HepG2 (cell line): ENCODE measurements at regions not wholly inside any gene's neighbourhood (a gene's known extent, or its start where the extent isn't known, plus 50 kb on each side); places are given as distances from the start of the nearest gene placed in this dataset.

ENCODE experiments used
- AKAP8 ChIP-seq: sonication (generic); formaldehyde crosslinking; IDR thresholded peaks from 2 replicates; pipeline ENCODE4 v1.5.1; 2020; ENCODE audit warnings: mild to moderate bottlenecking, missing genetic modification reagents
- ATAD3A ChIP-seq: sonication (generic); formaldehyde crosslinking; IDR thresholded peaks from 2 replicates; pipeline ENCODE4 v1.4.0; 2020; ENCODE audit warnings: missing genetic modification reagents
- ELF4 ChIP-seq: sonication (generic); formaldehyde crosslinking; IDR thresholded peaks from 2 replicates; pipeline ENCODE4 v1.5.0; 2020; ENCODE audit warnings: missing genetic modification reagents, mild to moderate bottlenecking, moderate library complexity, borderline replicate concordance
- HNF4A ChIP-seq: sonication (generic); formaldehyde crosslinking; IDR thresholded peaks from 2 replicates; pipeline ENCODE4 v1.4.0; 2020; ENCODE audit warnings: missing genetic modification reagents
- ISX ChIP-seq: sonication (generic); formaldehyde crosslinking; conservative IDR thresholded peaks from 2 replicates; pipeline ENCODE4 v1.5.0; 2020; ENCODE audit warnings: missing genetic modification reagents
- PHF21A ChIP-seq: sonication (generic); formaldehyde crosslinking; IDR thresholded peaks from 2 replicates; pipeline ENCODE4 v1.5.0; 2020; ENCODE audit warnings: mild to moderate bottlenecking, missing genetic modification reagents
- SRY ChIP-seq: sonication (generic); formaldehyde crosslinking; IDR thresholded peaks from 2 replicates; pipeline ENCODE4 v1.8.0; 2022; ENCODE audit warnings: mild to moderate bottlenecking, missing genetic modification reagents
- STAG1 ChIP-seq: sonication (generic); formaldehyde crosslinking; IDR thresholded peaks from 2 replicates; pipeline ENCODE4 v1.4.0; 2020; ENCODE audit warnings: missing genetic modification reagents
- TARDBP ChIP-seq: sonication (generic); formaldehyde crosslinking; IDR thresholded peaks from 2 replicates; pipeline ENCODE4 v1.8.0; 2022; ENCODE audit warnings: mild to moderate bottlenecking, missing genetic modification reagents
- ZMYM4 ChIP-seq: sonication (generic); formaldehyde crosslinking; IDR thresholded peaks from 2 replicates; pipeline ENCODE4 v1.8.1; 2023; ENCODE audit warnings: mild to moderate bottlenecking, missing genetic modification reagents
- ZNF230 ChIP-seq: sonication (generic); formaldehyde crosslinking; IDR thresholded peaks from 2 replicates; pipeline ENCODE4 v1.4.0; 2020; ENCODE audit warnings: mild to moderate bottlenecking, missing genetic modification reagents
- ZNF234 ChIP-seq: sonication (generic); formaldehyde crosslinking; conservative IDR thresholded peaks from 2 replicates; pipeline ENCODE4 v1.5.1; 2020; ENCODE audit warnings: mild to moderate bottlenecking, missing genetic modification reagents
- ZNF281 ChIP-seq: sonication (generic); formaldehyde crosslinking; IDR thresholded peaks from 2 replicates; pipeline ENCODE4 v1.4.0; 2020; ENCODE audit warnings: missing genetic modification reagents, borderline replicate concordance
- ZNF343 ChIP-seq: sonication (generic); formaldehyde crosslinking; IDR thresholded peaks from 2 replicates; pipeline ENCODE4 v1.4.0; 2020; ENCODE audit warnings: mild to moderate bottlenecking, missing genetic modification reagents
- ZNF546 ChIP-seq: sonication (generic); formaldehyde crosslinking; conservative IDR thresholded peaks from 2 replicates; pipeline ENCODE4 v1.8.1; 2023; ENCODE audit warnings: mild to moderate bottlenecking, missing genetic modification reagents
- ZNF775 ChIP-seq: sonication (generic); formaldehyde crosslinking; IDR thresholded peaks from 2 replicates; pipeline ENCODE4 v1.4.0; 2020; ENCODE audit warnings: missing genetic modification reagents, mild to moderate bottlenecking, moderate library complexity, borderline replicate concordance
- ZNF841 ChIP-seq: sonication (generic); formaldehyde crosslinking; IDR thresholded peaks from 2 replicates; pipeline ENCODE4 v1.8.1; 2023; ENCODE audit warnings: missing genetic modification reagents, borderline replicate concordance
- TF ChIP-seq, protein P1 (sequence below), 2 experiments: sonication (generic) in 1 of 2; formaldehyde crosslinking in 1 of 2; IDR thresholded peaks; 2 replicates each; pipeline versions ENCODE4 v1.4.0 to v1.6.1; 2016 to 2020; ENCODE audit warnings: borderline replicate concordance in 1 of 2, low read depth in 1 of 2, mild to moderate bottlenecking in 1 of 2, missing genetic modification reagents in 1 of 2
- TF ChIP-seq, protein P2 (sequence below): sonication (generic); formaldehyde crosslinking; IDR thresholded peaks from 2 replicates; pipeline ENCODE4 v1.8.0; 2022; ENCODE audit warnings: mild to moderate bottlenecking, missing genetic modification reagents; ENCODE audit not compliant: insufficient replicate concordance
- TF ChIP-seq, protein P3 (sequence below): sonication (generic); formaldehyde crosslinking; IDR thresholded peaks from 2 replicates; pipeline ENCODE4 v1.4.0; 2020; ENCODE audit warnings: missing genetic modification reagents, low read depth, mild to moderate bottlenecking, borderline replicate concordance

DNA sequence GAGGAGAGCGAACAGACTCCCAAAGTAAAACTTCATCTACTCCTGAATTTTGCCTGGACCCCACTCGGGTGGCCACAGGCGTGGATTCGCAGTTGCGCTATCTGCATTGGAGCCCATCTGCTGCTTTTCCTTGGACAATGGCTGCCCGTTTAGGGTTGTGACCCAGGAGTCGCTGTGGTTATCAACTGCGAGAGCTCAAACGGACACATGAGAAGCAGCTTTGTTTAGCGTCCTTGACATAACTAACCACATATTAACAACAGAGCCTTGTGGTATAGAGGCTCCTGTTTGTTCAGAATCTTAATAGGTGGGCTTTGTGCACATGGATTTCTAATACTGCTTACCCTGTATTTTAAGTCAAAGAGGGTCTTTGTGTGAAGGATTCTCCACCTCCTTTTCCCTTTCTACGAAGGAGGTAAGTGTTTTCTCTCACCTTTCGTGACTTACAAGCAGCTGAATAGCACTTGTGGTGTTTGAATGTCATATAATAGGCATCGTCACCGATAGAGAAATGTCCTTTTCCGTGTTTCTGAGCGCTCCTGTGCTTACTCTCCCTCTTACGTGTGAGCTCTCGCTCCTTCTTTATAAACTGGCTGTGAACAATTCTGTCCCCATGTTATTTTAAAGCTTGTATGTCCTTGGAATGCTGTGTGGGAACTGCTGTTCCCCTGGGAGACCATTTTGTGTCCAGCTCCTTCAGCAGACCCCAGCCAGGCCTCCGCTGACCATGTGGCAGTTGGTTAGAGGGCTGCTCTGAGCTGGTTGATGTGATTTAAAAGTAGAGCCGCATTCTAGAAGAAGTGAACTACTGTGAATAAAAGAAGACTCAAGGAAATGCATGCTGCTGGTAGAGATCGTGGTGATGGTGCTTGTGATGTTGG, 441.4 kb downstream of the RPS6KC1 start (continued):
- TF ChIP-seq ZNF343 (CRISPR knock-in tag): no peak; the same call in 1 of the 2 replicates
- TF ChIP-seq ZMYM4 (CRISPR knock-in tag): peak; percentile 88
- TF ChIP-seq ZNF281 (CRISPR knock-in tag): no peak
- peak; percentile 78 for TF ChIP-seq TARDBP (CRISPR knock-in tag)
- TF ChIP-seq AKAP8 (CRISPR knock-in tag): no peak
- TF ChIP-seq, protein P1, sequence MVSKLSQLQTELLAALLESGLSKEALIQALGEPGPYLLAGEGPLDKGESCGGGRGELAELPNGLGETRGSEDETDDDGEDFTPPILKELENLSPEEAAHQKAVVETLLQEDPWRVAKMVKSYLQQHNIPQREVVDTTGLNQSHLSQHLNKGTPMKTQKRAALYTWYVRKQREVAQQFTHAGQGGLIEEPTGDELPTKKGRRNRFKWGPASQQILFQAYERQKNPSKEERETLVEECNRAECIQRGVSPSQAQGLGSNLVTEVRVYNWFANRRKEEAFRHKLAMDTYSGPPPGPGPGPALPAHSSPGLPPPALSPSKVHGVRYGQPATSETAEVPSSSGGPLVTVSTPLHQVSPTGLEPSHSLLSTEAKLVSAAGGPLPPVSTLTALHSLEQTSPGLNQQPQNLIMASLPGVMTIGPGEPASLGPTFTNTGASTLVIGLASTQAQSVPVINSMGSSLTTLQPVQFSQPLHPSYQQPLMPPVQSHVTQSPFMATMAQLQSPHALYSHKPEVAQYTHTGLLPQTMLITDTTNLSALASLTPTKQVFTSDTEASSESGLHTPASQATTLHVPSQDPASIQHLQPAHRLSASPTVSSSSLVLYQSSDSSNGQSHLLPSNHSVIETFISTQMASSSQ (IDR thresholded peaks at IDR 0.05; ENCODE audit: low read depth): no peak; the same call in 1 of the 2 replicates
- TF ChIP-seq, protein P1 (CRISPR knock-in tag; IDR thresholded peaks at IDR 0.05; ENCODE audit: borderline replicate concordance): peak; percentile 87; the same call in 1 of the 2 replicates
- TF ChIP-seq ISX (CRISPR knock-in tag): no peak
- no peak for TF ChIP-seq ZNF230 (CRISPR knock-in tag)
- TF ChIP-seq STAG1 (CRISPR knock-in tag): peak; percentile 43
- peak; percentile 75 for TF ChIP-seq PHF21A (CRISPR knock-in tag)
- no peak for TF ChIP-seq ZNF546 (CRISPR knock-in tag)
- TF ChIP-seq ATAD3A (CRISPR knock-in tag): no peak
- no peak for TF ChIP-seq SRY (CRISPR knock-in tag)
- no peak for TF ChIP-seq ELF4
- TF ChIP-seq ZNF841: no peak
- TF ChIP-seq, protein P2, sequence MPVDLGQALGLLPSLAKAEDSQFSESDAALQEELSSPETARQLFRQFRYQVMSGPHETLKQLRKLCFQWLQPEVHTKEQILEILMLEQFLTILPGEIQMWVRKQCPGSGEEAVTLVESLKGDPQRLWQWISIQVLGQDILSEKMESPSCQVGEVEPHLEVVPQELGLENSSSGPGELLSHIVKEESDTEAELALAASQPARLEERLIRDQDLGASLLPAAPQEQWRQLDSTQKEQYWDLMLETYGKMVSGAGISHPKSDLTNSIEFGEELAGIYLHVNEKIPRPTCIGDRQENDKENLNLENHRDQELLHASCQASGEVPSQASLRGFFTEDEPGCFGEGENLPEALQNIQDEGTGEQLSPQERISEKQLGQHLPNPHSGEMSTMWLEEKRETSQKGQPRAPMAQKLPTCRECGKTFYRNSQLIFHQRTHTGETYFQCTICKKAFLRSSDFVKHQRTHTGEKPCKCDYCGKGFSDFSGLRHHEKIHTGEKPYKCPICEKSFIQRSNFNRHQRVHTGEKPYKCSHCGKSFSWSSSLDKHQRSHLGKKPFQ (CRISPR knock-in tag): no peak
- TF ChIP-seq ZNF775 (CRISPR knock-in tag): 0 out of 2 replicates have a peak, but pooled peaks have one; percentile 32
- no peak for TF ChIP-seq ZNF234
- peak; percentile 66 for TF ChIP-seq HNF4A (CRISPR knock-in tag)
- TF ChIP-seq, protein P3, sequence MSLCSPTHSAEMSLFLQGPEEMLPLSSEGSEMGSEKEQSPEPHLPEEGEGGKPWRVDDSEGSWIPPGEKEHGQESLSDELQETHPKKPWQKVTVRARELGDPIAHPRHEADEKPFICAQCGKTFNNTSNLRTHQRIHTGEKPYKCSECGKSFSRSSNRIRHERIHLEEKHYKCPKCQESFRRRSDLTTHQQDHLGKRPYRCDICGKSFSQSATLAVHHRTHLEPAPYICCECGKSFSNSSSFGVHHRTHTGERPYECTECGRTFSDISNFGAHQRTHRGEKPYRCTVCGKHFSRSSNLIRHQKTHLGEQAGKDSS (CRISPR knock-in tag): no peak
